HG03045 (cell line): ENCODE measurements at regions not wholly inside any gene's neighbourhood (a gene's known extent, or its start where the extent isn't known, plus 50 kb on each side); places are given as distances from the start of the nearest gene placed in this dataset.
"Not testable (repeated sequence)": the region's sequence is repeated elsewhere in the genome, so short reads cannot be mapped to it uniquely, and the experiment has no call there.

Experiments used
- ATAC-seq: cut with Tn5 transposase; IDR thresholded peaks from one replicate; pipeline ENCODE4 v1.9.1; 2021; ENCODE audit warnings: mild to moderate bottlenecking, moderate library complexity; ENCODE audit not compliant: unreplicated experiment

- not testable (repeated sequence) for ATAC-seq
These were observed 160.0 kb upstream of the IRS4 start for GRCh38 chrX:108896349-108896748.

- ATAC-seq, result no peak
These were observed 156.1 kb upstream of the IRS4 start for GRCh38 chrX:108892501-108892900.

DNA sequence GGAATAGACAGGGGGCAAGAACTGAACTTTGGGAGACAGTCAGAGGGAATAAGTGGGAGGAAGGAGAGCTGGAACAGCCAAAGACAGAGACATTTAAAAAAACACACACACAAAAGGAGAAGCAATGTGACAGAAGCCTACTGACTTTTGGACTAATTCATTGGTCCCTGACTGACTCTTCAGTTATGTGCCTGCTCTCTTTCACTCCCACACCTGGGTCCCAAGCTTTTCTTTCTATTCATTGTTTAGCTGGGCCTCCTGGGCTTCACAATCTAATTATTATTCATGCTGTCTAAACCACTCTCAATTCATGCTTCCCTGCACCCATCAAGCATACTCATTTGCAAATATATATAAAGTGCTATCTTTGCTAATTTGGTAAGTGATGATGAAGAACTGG is 139.2 kb upstream of the IRS4 start:
- no peak for ATAC-seq

DNA sequence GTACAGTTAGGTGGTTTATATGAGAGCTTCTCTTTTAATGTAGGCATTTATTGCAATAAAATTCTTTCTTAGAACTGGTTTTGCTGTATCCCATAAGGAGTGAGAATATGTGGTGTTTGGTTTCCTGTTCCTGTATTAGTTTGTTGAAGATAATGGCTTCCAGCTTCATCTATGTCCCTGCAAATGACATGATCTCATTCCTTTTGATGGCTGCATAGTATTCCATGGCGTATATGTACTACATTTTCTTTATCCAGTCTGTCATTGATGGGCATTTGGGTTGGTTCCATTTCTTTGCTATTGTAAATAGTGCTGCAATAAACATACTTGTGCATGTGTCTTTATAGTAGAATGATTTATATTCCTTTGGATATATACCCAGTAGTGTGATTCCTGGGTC is 106.7 kb upstream of the IRS4 start:
- ATAC-seq, result not testable (repeated sequence)

DNA sequence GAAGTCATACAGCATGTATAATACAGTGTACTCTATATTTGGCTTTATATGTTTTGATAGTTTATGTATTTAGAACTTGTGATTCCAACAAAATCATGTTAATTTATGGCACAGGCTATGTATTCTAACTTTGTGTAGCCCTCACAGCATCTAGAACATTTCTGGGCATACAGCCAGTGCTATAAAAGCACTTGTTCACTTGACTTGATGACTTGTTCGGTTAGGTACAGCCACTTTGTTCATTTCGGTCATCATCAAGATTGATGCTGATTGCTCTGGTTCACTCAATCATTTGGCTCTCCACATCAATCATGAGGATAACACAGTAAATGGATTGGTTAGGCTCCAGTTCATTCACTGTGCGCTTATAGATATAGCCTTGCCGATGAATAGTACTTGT is 97.6 kb upstream of the IRS4 start:
- ATAC-seq, result no peak

DNA sequence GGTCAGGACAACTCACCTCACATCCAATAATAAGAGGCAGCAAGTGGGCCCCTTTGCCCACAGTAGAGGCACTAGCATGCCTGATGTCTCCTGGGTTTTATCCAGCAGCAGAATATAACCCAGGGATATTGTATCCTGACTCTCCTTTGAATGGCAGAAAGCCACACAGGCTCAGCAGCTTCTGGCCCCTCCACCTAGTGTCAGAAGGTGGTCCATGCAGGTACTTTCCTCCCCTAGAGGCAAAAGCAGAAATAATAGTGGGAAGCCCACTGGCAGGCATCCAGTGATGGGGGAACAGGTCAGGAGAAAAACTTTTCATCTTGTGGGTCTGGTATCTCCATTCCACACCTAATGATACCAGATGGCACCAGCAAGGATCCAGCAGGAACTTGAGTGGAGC is 75.5 kb upstream of the IRS4 start:
- no peak for ATAC-seq

GRCh38 chrX:108795240-108795639 is 58.9 kb upstream of the IRS4 start:
- no peak for ATAC-seq
